CD14-positive monocyte (primary cell): ENCODE measurements at regions not wholly inside any gene's neighbourhood (a gene's known extent, or its start where the extent isn't known, plus 50 kb on each side); places are given as distances from the start of the nearest gene placed in this dataset.

Experiments used
- DNase-seq, 3 donors: peaks; one replicate each; pipeline ENCODE4 v3.0.0-alpha.2; 2011 to 2022
- H2AFZ ChIP-seq: 2 replicates; pipeline ENCODE4 v1.6.0; 2012; ENCODE audit warnings: mild to moderate bottlenecking, low read depth, low read length, inconsistent platforms; ENCODE audit not compliant: insufficient read depth, poor library complexity, severe bottlenecking
- H3K27ac ChIP-seq, 2 donors: 1 replicate in 1 of 2; 2 replicates in 1 of 2; pipeline ENCODE4 v1.5.1; 2012 to 2013; ENCODE audit warnings: low read length in 2 of 2, control low read depth in 1 of 2, inconsistent platforms in 1 of 2, low read depth in 1 of 2, mild to moderate bottlenecking in 1 of 2
- H3K27me3 ChIP-seq, 2 donors: one replicate each; pipeline versions ENCODE4 v1.6.0 to v1.6.1; 2011 to 2013; ENCODE audit warnings: low read length in 2 of 2; ENCODE audit not compliant: control insufficient read depth in 2 of 2, insufficient read depth in 2 of 2
- H3K36me3 ChIP-seq, 2 donors: replicated peaks in 1 of 2; 1 replicate in 1 of 2; 2 replicates in 1 of 2; pipeline versions ENCODE4 v1.5.1 to v1.6.1; 2012 to 2013; ENCODE audit warnings: low read length in 2 of 2, control low read depth in 1 of 2, inconsistent platforms in 1 of 2, mild to moderate bottlenecking in 1 of 2; ENCODE audit not compliant: insufficient read depth in 2 of 2, control insufficient read depth in 1 of 2
- H3K4me1 ChIP-seq, 2 donors: 1 replicate in 1 of 2; 2 replicates in 1 of 2; pipeline versions ENCODE4 v1.5.1 to v1.6.1; 2012 to 2013; ENCODE audit warnings: low read length in 2 of 2, control low read depth in 1 of 2, inconsistent platforms in 1 of 2, mild to moderate bottlenecking in 1 of 2, moderate library complexity in 1 of 2; ENCODE audit not compliant: insufficient read depth in 2 of 2, control insufficient read depth in 1 of 2
- H3K4me2 ChIP-seq: replicated peaks from 2 replicates; pipeline ENCODE3; 2012; ENCODE audit warnings: low read length, moderate library complexity, mild to moderate bottlenecking; ENCODE audit not compliant: poor library complexity, severe bottlenecking; ENCODE audit errors: extremely low read depth
- H3K4me3 ChIP-seq, 3 experiments: fragments of 200-600 bp in 1 of 3; sonication (generic) in 1 of 3; replicated peaks in 1 of 3; 1 replicate in 2 of 3; 2 replicates in 1 of 3; pipeline ENCODE4 v1.5.1; 2011 to 2013; ENCODE audit warnings: low read length in 3 of 3, mild to moderate bottlenecking in 3 of 3, control low read depth in 2 of 3, low read depth in 2 of 3, inconsistent platforms in 1 of 3, moderate library complexity in 1 of 3
- H3K79me2 ChIP-seq: 2 replicates; pipeline ENCODE4 v1.6.0; 2012; ENCODE audit warnings: mild to moderate bottlenecking, control low read depth, inconsistent platforms, low read length, moderate library complexity; ENCODE audit not compliant: insufficient read depth
- H3K9ac ChIP-seq: 2 replicates; pipeline ENCODE4 v1.6.0; 2017; ENCODE audit warnings: low read length, mild to moderate bottlenecking; ENCODE audit not compliant: insufficient read depth, poor library complexity, severe bottlenecking
- H3K9me3 ChIP-seq, 2 donors: replicated peaks in 1 of 2; 1 replicate in 1 of 2; 2 replicates in 1 of 2; pipeline versions ENCODE4 v1.5.1 to v1.6.1; 2012 to 2013; ENCODE audit warnings: low read length in 2 of 2, control low read depth in 1 of 2; ENCODE audit not compliant: control insufficient read depth in 1 of 2, insufficient read depth in 1 of 2
- H4K20me1 ChIP-seq: 2 replicates; pipeline ENCODE4 v1.6.0; 2012; ENCODE audit warnings: mild to moderate bottlenecking, low read length, control low read depth, moderate library complexity; ENCODE audit not compliant: insufficient read depth
- H3K27ac Mint-ChIP-seq, 7 donors: one replicate each; pipeline ENCODE4 v1.8.0; 2020; ENCODE audit warnings: mild to moderate bottlenecking in 7 of 7, mixed read lengths in 7 of 7, moderate library complexity in 6 of 7, inconsistent platforms in 2 of 7
- H3K27me3 Mint-ChIP-seq, 3 donors: one replicate each; pipeline ENCODE4 v1.8.0; 2021 to 2022; ENCODE audit warnings: low read depth in 3 of 3, mild to moderate bottlenecking in 3 of 3, mixed read lengths in 3 of 3, moderate library complexity in 3 of 3, inconsistent platforms in 1 of 3
- H3K36me3 Mint-ChIP-seq, 2 donors: one replicate each; pipeline ENCODE4 v1.8.0; 2020; ENCODE audit warnings: mixed read lengths in 2 of 2, inconsistent platforms in 1 of 2, mild to moderate bottlenecking in 1 of 2
- H3K4me1 Mint-ChIP-seq: one replicate; pipeline ENCODE4 v1.8.0; 2020; ENCODE audit warnings: mild to moderate bottlenecking, mixed read lengths
- H3K4me3 Mint-ChIP-seq, 2 donors: one replicate each; pipeline ENCODE4 v1.8.0; 2020; ENCODE audit warnings: mild to moderate bottlenecking in 2 of 2, mixed read lengths in 2 of 2, moderate library complexity in 1 of 2
- H3K9me3 Mint-ChIP-seq, 7 donors: one replicate each; pipeline ENCODE4 v1.8.0; 2020 to 2022; ENCODE audit warnings: mixed read lengths in 7 of 7, mild to moderate bottlenecking in 6 of 7, moderate library complexity in 6 of 7, inconsistent platforms in 2 of 7
- CTCF ChIP-seq: fragments of 200-600 bp; IDR thresholded peaks from one replicate; pipeline ENCODE4 v1.8.0; 2022; ENCODE audit warnings: antibody characterized with exemption, mild to moderate bottlenecking
- WGBS: methylation state at CpG from one replicate; pipeline ENCODE4 v1.1.5; 2013; ENCODE audit warnings: missing lambda C conversion rate; ENCODE audit not compliant: insufficient coverage; 5-methylcytosine and 5-hydroxymethylcytosine counted together
- intact Hi-C, 2 donors: fragments of 100-400 bp; cut with micrococcal nuclease; formaldehyde crosslinking; loops; one replicate each; pipeline versions ENCODE4 v1.15.0 to v1.15.1; 2023

- Histone ChIP-seq H3K27me3 (no peaks in the 10 kb centered on the region), H4K20me1 (no peaks in the 10 kb centered on the region), H3K4me3 (no peak overlapping the region), H3K4me1 (no peaks in the 10 kb centered on the region), H3K4me2 (no peak overlapping the region), H3K27ac (no peak overlapping the region), H3K79me2 (no peaks in the 10 kb centered on the region), H3K36me3 (no peaks in the 10 kb centered on the region), H3K9me3 (no peaks in the 10 kb centered on the region), H2AFZ (no peak overlapping the region), H3K9ac (no peak overlapping the region)
- DNase-seq, result no peak
- Mint-ChIP-seq H3K27me3 (peaks cover 0 to 1% (median 0%) of the 10 kb centered on the region in 3 donors), H3K4me3 (no peak overlapping the region), H3K9me3 (no peaks in the 10 kb centered on the region), H3K4me1 (no peaks in the 10 kb centered on the region), H3K27ac (no peak overlapping the region), H3K36me3 (no peaks in the 10 kb centered on the region)
- WGBS, result 93% methylated on average over 3 of the region's 7 CpGs
- no peak for TF ChIP-seq CTCF
- intact Hi-C loops, result no loop called here
These were observed 964.0 kb downstream of the GATA3 start for GRCh38 chr10:9018195-9019173.

GRCh38 chr10:9023206-9023605 lies 968.7 kb downstream of the GATA3 start:
- no peaks in the 10 kb centered on the region for H3K4me1 ChIP-seq
- H4K20me1 ChIP-seq, result no peaks in the 10 kb centered on the region
- no peak for DNase-seq
- intact Hi-C loops, result no loop called here
- H3K27me3 Mint-ChIP-seq, result peaks cover 0 to 1% (median 0%) of the 10 kb centered on the region in 3 donors
- H2AFZ ChIP-seq, result no peak overlapping the region
- H3K27ac Mint-ChIP-seq, result no peak overlapping the region
- no peak for TF ChIP-seq CTCF
- H3K9me3 ChIP-seq, result no peaks in the 10 kb centered on the region
- H3K79me2 ChIP-seq, result no peaks in the 10 kb centered on the region
- no peak overlapping the region for H3K4me2 ChIP-seq
- H3K36me3 Mint-ChIP-seq, result no peaks in the 10 kb centered on the region
- H3K9me3 Mint-ChIP-seq, result no peaks in the 10 kb centered on the region
- no peaks in the 10 kb centered on the region for H3K4me1 Mint-ChIP-seq
- H3K4me3 Mint-ChIP-seq, result no peak overlapping the region
- no CpG with 5 or more reads among the region's 3 CpGs for WGBS
- no peak overlapping the region for H3K9ac ChIP-seq
- no peaks in the 10 kb centered on the region for H3K27me3 ChIP-seq
- H3K27ac ChIP-seq, result no peak overlapping the region
- no peak overlapping the region for H3K4me3 ChIP-seq
- H3K36me3 ChIP-seq, result no peaks in the 10 kb centered on the region
